ENCODE measurements at regions not wholly inside any gene's neighbourhood (a gene's known extent, or its start where the extent isn't known, plus 50 kb on each side); places are given as distances from the start of the nearest gene placed in this dataset.

- Histone ChIP-seq H3K79me2 (ENCODE audit: insufficient read depth, low read depth, low read length) (no peaks in the 10 kb centered on the region), H4K20me1 (ENCODE audit: insufficient read depth, low read length) (no peaks in the 10 kb centered on the region), H3K9me3 (ENCODE audit: low read length) (no peaks in the 10 kb centered on the region), H3K4me2 (ENCODE audit: low read length) (no peak overlapping the region), H3K9me2 (ENCODE audit: insufficient read depth, low read length) (no peaks in the 10 kb centered on the region; the same call in 1 of the 2 replicates), H2AFZ (ENCODE audit: low read length) (no peak overlapping the region), H3K36me3 (ENCODE audit: insufficient read depth, low read length) (no peaks in the 10 kb centered on the region), H3K4me3 (ENCODE audit: low read depth, low read length, poor library complexity, severe bottlenecking) (no peak overlapping the region), H3K27ac (ENCODE audit: low read depth, low read length, poor library complexity, severe bottlenecking) (no peak overlapping the region), H3K4me1 (ENCODE audit: insufficient read depth, low read length, poor library complexity, severe bottlenecking) (no peaks in the 10 kb centered on the region)
- DNase-seq (ENCODE audit: low spot score): no peak
- intact Hi-C loops (cut with micrococcal nuclease; ENCODE audit: unreplicated experiment): loop anchor here (5.0 kb wide), 1 partner anchor 994 kb away; no protein-coding TSS in a partner anchor
- CTCF ChIA-PET (ENCODE audit: unreplicated experiment): no interaction called here
- POLR2A ChIA-PET: interaction anchor here (1.3 kb wide), 1 partner anchor 15 kb away, joined by 3 read pairs; no protein-coding TSS in a partner anchor
- no TSS peak for BruUV-seq (replicated peaks)
- no peak for TF ChIP-seq EZH2phosphoT487 (IDR thresholded peaks at IDR 0.05; ENCODE audit: borderline replicate concordance, low read depth, low read length)
- TF ChIP-seq, protein P1, sequence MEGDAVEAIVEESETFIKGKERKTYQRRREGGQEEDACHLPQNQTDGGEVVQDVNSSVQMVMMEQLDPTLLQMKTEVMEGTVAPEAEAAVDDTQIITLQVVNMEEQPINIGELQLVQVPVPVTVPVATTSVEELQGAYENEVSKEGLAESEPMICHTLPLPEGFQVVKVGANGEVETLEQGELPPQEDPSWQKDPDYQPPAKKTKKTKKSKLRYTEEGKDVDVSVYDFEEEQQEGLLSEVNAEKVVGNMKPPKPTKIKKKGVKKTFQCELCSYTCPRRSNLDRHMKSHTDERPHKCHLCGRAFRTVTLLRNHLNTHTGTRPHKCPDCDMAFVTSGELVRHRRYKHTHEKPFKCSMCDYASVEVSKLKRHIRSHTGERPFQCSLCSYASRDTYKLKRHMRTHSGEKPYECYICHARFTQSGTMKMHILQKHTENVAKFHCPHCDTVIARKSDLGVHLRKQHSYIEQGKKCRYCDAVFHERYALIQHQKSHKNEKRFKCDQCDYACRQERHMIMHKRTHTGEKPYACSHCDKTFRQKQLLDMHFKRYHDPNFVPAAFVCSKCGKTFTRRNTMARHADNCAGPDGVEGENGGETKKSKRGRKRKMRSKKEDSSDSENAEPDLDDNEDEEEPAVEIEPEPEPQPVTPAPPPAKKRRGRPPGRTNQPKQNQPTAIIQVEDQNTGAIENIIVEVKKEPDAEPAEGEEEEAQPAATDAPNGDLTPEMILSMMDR (conservative IDR thresholded peaks at IDR 0.05; ENCODE audit: low read length): peak; percentile 60
These were observed 151.4 kb upstream of the LAMA2 start for GRCh38 chr6:128731249-128732165.

DNA sequence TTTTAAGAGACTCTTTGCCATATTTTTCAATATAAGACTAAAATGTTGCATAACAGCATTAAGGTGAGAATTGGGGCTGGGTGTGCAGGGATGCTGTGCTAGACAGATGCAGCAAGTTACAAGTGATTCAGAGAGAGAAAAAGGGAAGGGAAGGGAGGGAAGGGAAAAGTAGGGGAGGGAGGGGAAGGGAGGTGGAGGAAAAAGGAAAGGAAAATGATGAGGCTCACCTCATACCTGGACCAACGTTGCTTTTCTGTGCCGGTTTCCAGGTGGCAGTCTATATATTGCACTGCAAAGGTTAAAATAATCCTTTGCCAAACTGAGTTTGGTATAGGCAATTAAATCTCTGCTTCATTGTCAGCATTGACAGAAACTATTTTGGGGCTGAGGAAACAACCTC, 155.4 kb upstream of the LAMA2 start:
- Histone ChIP-seq H3K27ac (ENCODE audit: low read depth, low read length, poor library complexity, severe bottlenecking) (no peak overlapping the region), H4K20me1 (ENCODE audit: insufficient read depth, low read length) (no peaks in the 10 kb centered on the region), H3K36me3 (ENCODE audit: insufficient read depth, low read length) (no peaks in the 10 kb centered on the region), H3K9me3 (ENCODE audit: low read length) (no peaks in the 10 kb centered on the region), H3K4me2 (ENCODE audit: low read length) (no peak overlapping the region), H3K9me2 (ENCODE audit: insufficient read depth, low read length) (no peaks in the 10 kb centered on the region), H3K4me3 (ENCODE audit: low read depth, low read length, poor library complexity, severe bottlenecking) (no peak overlapping the region), H2AFZ (ENCODE audit: low read length) (no peak overlapping the region), H3K79me2 (ENCODE audit: insufficient read depth, low read depth, low read length) (no peaks in the 10 kb centered on the region), H3K4me1 (ENCODE audit: insufficient read depth, low read length, poor library complexity, severe bottlenecking) (no peaks in the 10 kb centered on the region)
- no peak for TF ChIP-seq EZH2phosphoT487 (IDR thresholded peaks at IDR 0.05; ENCODE audit: borderline replicate concordance, low read depth, low read length)
- TF ChIP-seq, protein P1 (conservative IDR thresholded peaks at IDR 0.05; ENCODE audit: low read length): no peak
- no peak for DNase-seq (ENCODE audit: low spot score)
- intact Hi-C loops (cut with micrococcal nuclease; ENCODE audit: unreplicated experiment): loop anchor here (5.0 kb wide), 2 partner anchors 525 to 645 kb away; no protein-coding TSS in a partner anchor
- CTCF ChIA-PET (ENCODE audit: unreplicated experiment): no interaction called here
- no TSS peak for BruUV-seq (replicated peaks)
- POLR2A ChIA-PET: interaction anchor here (0.5 kb wide), 1 partner anchor 22 kb away, joined by 4 read pairs; no protein-coding TSS in a partner anchor
